Gastrocnemius medialis (tissue), 4 donors: ENCODE measurements at regions not wholly inside any gene's neighbourhood (a gene's known extent, or its start where the extent isn't known, plus 50 kb on each side); places are given as distances from the start of the nearest gene placed in this dataset.

Source experiments
- ATAC-seq, 2 donors: fragments of 150-250 bp; one replicate each; pipeline ENCODE4 v1.9.1; 2016
- DNase-seq, 2 donors: peaks; one replicate each; pipeline ENCODE4 v3.0.0-alpha.2; 2019
- H3K27ac ChIP-seq, 4 donors: fragments of 200-600 bp; sonication (generic); 1 replicate in 1 of 4; 2 replicates in 3 of 4; pipeline ENCODE4 v1.5.1; 2016 to 2018; ENCODE audit warnings: mild to moderate bottlenecking in 2 of 4, moderate library complexity in 1 of 4
- H3K27me3 ChIP-seq, 3 donors: fragments of 200-600 bp; sonication (generic) in 2 of 3; 1 replicate in 1 of 3; 2 replicates in 2 of 3; pipeline versions ENCODE4 v1.5.1 to v1.6.0; 2016 to 2019; ENCODE audit warnings: mild to moderate bottlenecking in 1 of 3, moderate library complexity in 1 of 3
- H3K36me3 ChIP-seq, 2 donors: fragments of 200-600 bp; sonication (generic) in 1 of 2; one replicate each; pipeline ENCODE4 v1.5.1; 2017 to 2018
- H3K4me1 ChIP-seq, 2 donors: fragments of 200-600 bp; sonication (generic) in 1 of 2; one replicate each; pipeline ENCODE4 v1.5.1; 2016 to 2017; ENCODE audit warnings: mild to moderate bottlenecking in 2 of 2
- H3K4me3 ChIP-seq, 4 donors: fragments of 200-600 bp; sonication (generic) in 3 of 4; 1 replicate in 1 of 4; 2 replicates in 3 of 4; pipeline ENCODE4 v1.5.1; 2016 to 2019; ENCODE audit warnings: mild to moderate bottlenecking in 2 of 4
- H3K9me3 ChIP-seq, 3 donors: fragments of 200-600 bp; sonication (generic) in 2 of 3; 1 replicate in 1 of 3; 2 replicates in 2 of 3; pipeline ENCODE4 v1.5.1; 2016 to 2019
- POLR2A ChIP-seq, 2 donors: fragments of 450-650 bp; IDR thresholded peaks; one replicate each; pipeline ENCODE4 v1.6.1; 2017; ENCODE audit warnings: antibody characterized with exemption in 2 of 2, mild to moderate bottlenecking in 2 of 2, moderate library complexity in 2 of 2
- in situ Hi-C, 4 donors: fragments of 200-750 bp; cut with MboI; loops; one replicate each; pipeline versions ENCODE4 v1.15.0 to v1.8.0; 2017; ENCODE audit warnings: low sequenced_read_pairs in 4 of 4
- intact Hi-C: fragments of 100-400 bp; cut with DNase I; formaldehyde crosslinking; loops from one replicate; pipeline ENCODE4 v1.15.1; 2023; ENCODE audit warnings: low total_unique reads
- TF ChIP-seq, protein P1 (sequence below), 5 experiments: fragments of 450-650 bp in 3 of 5; fragments of 200-600 bp in 2 of 5; sonication (generic) in 2 of 5; IDR thresholded peaks in 4 of 5; conservative IDR thresholded peaks in 1 of 5; 1 replicate in 4 of 5; 2 replicates in 1 of 5; pipeline ENCODE4 v1.5.1; 2016 to 2019; ENCODE audit warnings: antibody characterized with exemption in 5 of 5, mild to moderate bottlenecking in 3 of 5, moderate library complexity in 3 of 5

DNA sequence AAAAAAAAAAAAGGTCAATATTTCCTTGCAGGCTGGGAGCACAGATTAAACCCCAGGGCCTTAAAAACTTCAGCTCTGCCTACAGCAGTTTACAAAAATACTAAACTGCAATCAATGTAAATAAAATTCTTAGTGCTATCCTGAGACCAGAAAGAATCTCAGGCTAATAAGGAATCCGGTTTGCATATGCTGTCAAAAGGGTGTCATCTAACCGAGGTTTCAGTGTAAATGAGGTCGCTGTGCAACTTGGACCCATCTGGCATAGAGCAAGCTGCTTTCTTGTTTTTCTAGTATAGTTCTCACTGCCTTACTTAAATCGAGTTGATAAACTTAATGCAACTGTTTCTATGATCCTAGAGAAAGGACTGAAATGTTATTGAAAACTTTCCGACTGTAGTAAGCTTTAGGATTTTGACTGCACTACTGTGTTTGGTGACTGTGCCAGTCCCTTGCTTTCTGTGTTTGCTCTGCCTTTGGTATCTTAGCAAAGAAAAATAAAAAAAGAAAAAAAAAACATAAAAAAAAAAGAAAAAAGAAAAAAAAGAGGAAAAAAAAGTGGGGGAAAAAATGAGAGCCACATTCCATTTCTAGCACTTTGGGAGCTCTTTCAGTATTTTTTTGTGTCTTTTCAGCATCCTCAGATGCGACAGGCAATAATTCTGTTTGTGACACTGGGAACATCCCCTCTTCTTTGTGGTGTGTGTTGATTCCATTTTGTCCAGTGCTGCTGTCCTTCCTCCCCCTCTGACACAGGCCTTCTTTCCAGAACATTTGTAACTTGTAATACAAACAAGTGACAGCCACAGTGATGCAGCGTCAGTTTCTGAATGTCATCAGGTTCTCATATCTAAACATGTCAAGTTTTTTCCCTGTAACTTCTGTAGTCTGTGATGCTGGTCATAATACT is 340.5 kb downstream of the ZNF536 start:
- intact Hi-C loops, result no loop called here
- TF ChIP-seq POLR2A (IDR thresholded peaks at IDR 0.05), result no peak
- TF ChIP-seq, protein P1, sequence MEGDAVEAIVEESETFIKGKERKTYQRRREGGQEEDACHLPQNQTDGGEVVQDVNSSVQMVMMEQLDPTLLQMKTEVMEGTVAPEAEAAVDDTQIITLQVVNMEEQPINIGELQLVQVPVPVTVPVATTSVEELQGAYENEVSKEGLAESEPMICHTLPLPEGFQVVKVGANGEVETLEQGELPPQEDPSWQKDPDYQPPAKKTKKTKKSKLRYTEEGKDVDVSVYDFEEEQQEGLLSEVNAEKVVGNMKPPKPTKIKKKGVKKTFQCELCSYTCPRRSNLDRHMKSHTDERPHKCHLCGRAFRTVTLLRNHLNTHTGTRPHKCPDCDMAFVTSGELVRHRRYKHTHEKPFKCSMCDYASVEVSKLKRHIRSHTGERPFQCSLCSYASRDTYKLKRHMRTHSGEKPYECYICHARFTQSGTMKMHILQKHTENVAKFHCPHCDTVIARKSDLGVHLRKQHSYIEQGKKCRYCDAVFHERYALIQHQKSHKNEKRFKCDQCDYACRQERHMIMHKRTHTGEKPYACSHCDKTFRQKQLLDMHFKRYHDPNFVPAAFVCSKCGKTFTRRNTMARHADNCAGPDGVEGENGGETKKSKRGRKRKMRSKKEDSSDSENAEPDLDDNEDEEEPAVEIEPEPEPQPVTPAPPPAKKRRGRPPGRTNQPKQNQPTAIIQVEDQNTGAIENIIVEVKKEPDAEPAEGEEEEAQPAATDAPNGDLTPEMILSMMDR (IDR thresholded peaks at IDR 0.05 in 4 of 5, conservative IDR thresholded peaks at IDR 0.05 in 1 of 5), result no peak
- H3K36me3 ChIP-seq, result no peaks in the 10 kb centered on the region
- H3K27me3 ChIP-seq, result peaks cover 8 to 16% (median 15%) of the 10 kb centered on the region in 3 donors
- H3K9me3 ChIP-seq, result no peaks in the 10 kb centered on the region
- peaks cover 0 to 3% of the 10 kb centered on the region in 2 donors for H3K4me1 ChIP-seq
- DNase-seq (no peak), ATAC-seq (no peak)
- in situ Hi-C loops, result no loop called here
- H3K27ac ChIP-seq, result no peak overlapping the region
- no peak overlapping the region for H3K4me3 ChIP-seq

DNA sequence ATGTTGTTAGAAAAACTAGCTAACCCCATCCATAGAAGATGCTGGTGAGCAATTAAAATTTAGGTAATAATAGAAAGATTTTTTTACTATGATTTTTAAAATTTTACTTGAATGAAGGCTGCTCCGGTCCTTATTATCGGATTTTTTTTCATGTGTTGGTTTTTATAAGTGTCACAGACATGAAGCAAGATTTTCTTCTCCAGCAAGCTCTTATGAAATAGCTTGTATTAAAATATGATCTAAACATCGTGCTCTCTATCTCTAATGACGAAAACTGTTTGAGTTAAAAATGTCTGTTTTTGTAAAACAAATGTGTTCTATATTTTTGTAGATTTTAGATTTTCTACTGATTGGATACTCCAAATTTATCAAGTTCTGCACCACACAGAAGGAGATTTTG is 339.6 kb downstream of the ZNF536 start:
- no peak for ATAC-seq
- TF ChIP-seq, protein P1 (IDR thresholded peaks at IDR 0.05 in 4 of 5, conservative IDR thresholded peaks at IDR 0.05 in 1 of 5), result no peak
- no peak for TF ChIP-seq POLR2A (IDR thresholded peaks at IDR 0.05)

DNA sequence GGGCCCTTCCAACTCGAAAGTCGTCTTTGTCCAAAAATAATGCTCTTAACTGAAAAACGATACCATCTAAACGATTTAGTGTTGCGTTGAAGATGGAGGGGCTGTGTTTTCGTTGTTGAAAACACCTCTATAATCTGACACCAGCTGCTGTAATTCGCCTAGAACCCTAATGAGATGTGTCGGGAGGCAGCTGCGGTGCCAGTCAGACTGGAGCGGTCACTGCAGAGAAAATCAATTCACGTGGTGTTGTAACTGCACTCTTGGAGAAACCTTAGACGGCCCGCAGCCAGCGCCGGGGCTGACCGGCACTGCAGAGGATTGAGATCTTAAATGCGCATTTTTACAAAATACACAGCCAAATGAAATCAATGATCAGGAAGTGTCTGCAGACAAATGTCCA is 339.1 kb downstream of the ZNF536 start:
- Histone ChIP-seq H3K36me3 (no peaks in the 10 kb centered on the region), H3K27ac (no peak overlapping the region), H3K4me1 (peaks cover 0 to 3% of the 10 kb centered on the region in 2 donors), H3K9me3 (no peaks in the 10 kb centered on the region), H3K27me3 (peaks cover 8 to 16% (median 15%) of the 10 kb centered on the region in 3 donors), H3K4me3 (peak overlapping the region in 1 of 4 donors; percentile 4)
- intact Hi-C loops (no loop called here), in situ Hi-C loops (no loop called here)
- DNase-seq (no peak), ATAC-seq (peak; percentile 39 to 72)
- TF ChIP-seq POLR2A (IDR thresholded peaks at IDR 0.05), result no peak
- TF ChIP-seq, protein P1 (IDR thresholded peaks at IDR 0.05 in 4 of 5, conservative IDR thresholded peaks at IDR 0.05 in 1 of 5), result no peak

More for the DNA sequence above, 339.6 kb downstream of the ZNF536 start:
- Histone ChIP-seq H3K36me3 (no peaks in the 10 kb centered on the region), H3K4me1 (peaks cover 0 to 3% of the 10 kb centered on the region in 2 donors), H3K4me3 (no peak overlapping the region), H3K27ac (no peak overlapping the region), H3K27me3 (peaks cover 8 to 16% (median 15%) of the 10 kb centered on the region in 3 donors), H3K9me3 (no peaks in the 10 kb centered on the region)
- intact Hi-C loops, result no loop called here
- in situ Hi-C loops, result no loop called here
- no peak for DNase-seq

DNA sequence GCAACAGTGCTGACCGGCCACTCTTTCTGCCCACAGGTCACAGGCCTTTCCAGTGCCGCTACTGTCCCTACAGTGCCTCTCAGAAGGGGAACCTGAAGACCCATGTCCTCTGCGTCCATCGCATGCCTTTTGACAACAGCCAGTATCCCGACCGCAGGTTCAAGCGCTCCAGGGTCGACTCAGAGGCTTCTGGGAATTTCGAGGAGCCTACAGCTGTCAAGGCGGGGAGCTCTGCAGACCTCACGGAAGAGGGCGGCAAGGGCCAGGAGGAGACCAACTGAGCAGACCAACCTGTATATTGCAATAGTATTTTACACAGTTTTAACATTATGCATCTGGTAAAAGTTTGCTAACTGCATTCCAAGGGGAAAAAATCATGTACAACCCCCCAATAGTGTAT is 338.5 kb downstream of the ZNF536 start:
- Histone ChIP-seq H3K27me3 (peaks cover 8 to 16% (median 15%) of the 10 kb centered on the region in 3 donors), H3K9me3 (no peaks in the 10 kb centered on the region), H3K4me1 (peaks cover 0 to 3% of the 10 kb centered on the region in 2 donors), H3K4me3 (no peak overlapping the region), H3K27ac (no peak overlapping the region), H3K36me3 (no peaks in the 10 kb centered on the region)
- DNase-seq (no peak), ATAC-seq (no peak)
- in situ Hi-C loops, result no loop called here
- intact Hi-C loops, result no loop called here
- no peak for TF ChIP-seq POLR2A (IDR thresholded peaks at IDR 0.05)
- TF ChIP-seq, protein P1 (IDR thresholded peaks at IDR 0.05 in 4 of 5, conservative IDR thresholded peaks at IDR 0.05 in 1 of 5), result no peak
